ENCODE measurements at regions not wholly inside any gene's neighbourhood (a gene's known extent, or its start where the extent isn't known, plus 50 kb on each side); places are given as distances from the start of the nearest gene placed in this dataset.
A peak's percentile ranks its signal among the peaks of the same experiment; 100 is the strongest.

GRCh38 chr3:23094890-23095462 lies 108.2 kb upstream of the UBE2E2 start (continued):
- no peak for TF ChIP-seq YY1 (tag by site-specific recombination; IDR thresholded peaks at IDR 0.05)
- no peak for TF ChIP-seq PRDM6 (tag by site-specific recombination; IDR thresholded peaks at IDR 0.05)
- no peak for TF ChIP-seq ZNF785 (tag by site-specific recombination; IDR thresholded peaks at IDR 0.05)
- no peak for TF ChIP-seq ZBTB11 (tag by site-specific recombination; conservative IDR thresholded peaks at IDR 0.05; ENCODE audit: low read depth)
- TF ChIP-seq ZEB2 (tag by site-specific recombination; IDR thresholded peaks at IDR 0.05) = peak; percentile 57; the same call in 1 of the 2 replicates
- peak; percentile 99 for TF ChIP-seq SCRT2 (tag by site-specific recombination; IDR thresholded peaks at IDR 0.05)
- TF ChIP-seq INSM2 (tag by site-specific recombination; IDR thresholded peaks at IDR 0.05) = 0 out of 2 replicates have a peak, but pooled peaks have one; percentile 45
- TF ChIP-seq ZNF18 (tag by site-specific recombination; IDR thresholded peaks at IDR 0.05) = no peak
- no peak for TF ChIP-seq ZNF510 (tag by site-specific recombination; IDR thresholded peaks at IDR 0.05; ENCODE audit: insufficient replicate concordance)
- TF ChIP-seq ZNF624 (tag by site-specific recombination; IDR thresholded peaks at IDR 0.05) = no peak
- peak; percentile 62; the same call in 1 of the 2 replicates for TF ChIP-seq ZNF843 (tag by site-specific recombination; IDR thresholded peaks at IDR 0.05)
- TF ChIP-seq ZNF248 (tag by site-specific recombination; IDR thresholded peaks at IDR 0.05) = no peak
- TF ChIP-seq ZNF571 (tag by site-specific recombination; IDR thresholded peaks at IDR 0.05) = no peak
- TF ChIP-seq ZNF354C (tag by site-specific recombination; IDR thresholded peaks at IDR 0.05; ENCODE audit: borderline replicate concordance, low read depth) = no peak
- TF ChIP-seq SP2 (tag by site-specific recombination; IDR thresholded peaks at IDR 0.05) = no peak
- TF ChIP-seq ZNF48 (tag by site-specific recombination; IDR thresholded peaks at IDR 0.05) = no peak
- peak; percentile 25; the same call in 1 of the 2 replicates for TF ChIP-seq IKZF3 (tag by site-specific recombination; IDR thresholded peaks at IDR 0.05)
- no peak for TF ChIP-seq GLIS2 (tag by site-specific recombination; IDR thresholded peaks at IDR 0.05)
- TF ChIP-seq ZNF362 (tag by site-specific recombination; IDR thresholded peaks at IDR 0.05) = no peak
- no peak for TF ChIP-seq ZNF626 (tag by site-specific recombination; IDR thresholded peaks at IDR 0.05)
- TF ChIP-seq HOXD13 (CRISPR knock-in tag; IDR thresholded peaks at IDR 0.05; ENCODE audit: borderline replicate concordance) = no peak
- no peak for TF ChIP-seq ZNF600 (tag by site-specific recombination; IDR thresholded peaks at IDR 0.05)
- no peak for TF ChIP-seq EGR2 (tag by site-specific recombination; IDR thresholded peaks at IDR 0.05; ENCODE audit: low read depth)
- no peak for TF ChIP-seq ELK4 (IDR thresholded peaks at IDR 0.05; ENCODE audit: borderline replicate concordance, low read depth, low read length)
- no peak for TF ChIP-seq ZNF155 (tag by site-specific recombination; IDR thresholded peaks at IDR 0.05)
- no peak for TF ChIP-seq ZNF768 (tag by site-specific recombination; IDR thresholded peaks at IDR 0.05)
- TF ChIP-seq ZIC2 (tag by site-specific recombination; IDR thresholded peaks at IDR 0.05) = no peak
- TF ChIP-seq ZNF138 (tag by site-specific recombination; IDR thresholded peaks at IDR 0.05; ENCODE audit: borderline replicate concordance) = no peak
- peak; percentile 55; the same call in 1 of the 2 replicates for TF ChIP-seq YY2 (tag by site-specific recombination; IDR thresholded peaks at IDR 0.05)
- no peak for TF ChIP-seq ZNF23 (tag by site-specific recombination; IDR thresholded peaks at IDR 0.05; ENCODE audit: borderline replicate concordance)
- no peak for TF ChIP-seq ZNF169 (tag by site-specific recombination; IDR thresholded peaks at IDR 0.05)

All from HEK293 (cell line).